Muscle layer of duodenum (tissue), 2 donors: ENCODE measurements at regions not wholly inside any gene's neighbourhood (a gene's known extent, or its start where the extent isn't known, plus 50 kb on each side); places are given as distances from the start of the nearest gene placed in this dataset.

Experiments used
- H3K27ac ChIP-seq: one replicate; pipeline ENCODE4 v1.7.0; 2013; ENCODE audit warnings: mild to moderate bottlenecking, low read length
- H3K27me3 ChIP-seq: one replicate; pipeline ENCODE4 v1.7.0; 2013; ENCODE audit warnings: low read depth, mild to moderate bottlenecking, control low read depth, low read length
- H3K36me3 ChIP-seq, 2 donors: one replicate each; pipeline ENCODE4 v1.7.0; 2013; ENCODE audit warnings: low read length in 2 of 2, control low read depth in 1 of 2, mild to moderate bottlenecking in 1 of 2; ENCODE audit not compliant: insufficient read depth in 2 of 2, control insufficient read depth in 1 of 2
- H3K4me1 ChIP-seq, 2 donors: one replicate each; pipeline ENCODE4 v1.7.0; 2013; ENCODE audit warnings: low read length in 2 of 2, mild to moderate bottlenecking in 2 of 2, control low read depth in 1 of 2, moderate library complexity in 1 of 2; ENCODE audit not compliant: insufficient read depth in 2 of 2, control insufficient read depth in 1 of 2
- H3K4me3 ChIP-seq, 2 donors: one replicate each; pipeline ENCODE4 v1.7.0; 2013; ENCODE audit warnings: low read length in 2 of 2, low read depth in 1 of 2, mild to moderate bottlenecking in 1 of 2
- H3K9me3 ChIP-seq, 2 donors: one replicate each; pipeline ENCODE4 v1.7.0; 2013; ENCODE audit warnings: low read length in 2 of 2, control low read depth in 1 of 2, mild to moderate bottlenecking in 1 of 2; ENCODE audit not compliant: control insufficient read depth in 1 of 2
- donor health status: healthy.

- no peaks in the 10 kb centered on the region for H3K27me3 ChIP-seq
Measured at GRCh38 chr9:28413471-28413870, 840.2 kb upstream of the C9orf72 start.

GRCh38 chr9:28423255-28423654 is 850.0 kb upstream of the C9orf72 start:
- Histone ChIP-seq H3K36me3 (no peaks in the 10 kb centered on the region), H3K27me3 (no peaks in the 10 kb centered on the region), H3K9me3 (no peaks in the 10 kb centered on the region), H3K27ac (no peak overlapping the region), H3K4me1 (no peaks in the 10 kb centered on the region), H3K4me3 (no peak overlapping the region)

More at GRCh38 chr9:28413471-28413870, 840.2 kb upstream of the C9orf72 start:
- Histone ChIP-seq H3K36me3 (no peaks in the 10 kb centered on the region), H3K27ac (no peak overlapping the region), H3K9me3 (no peaks in the 10 kb centered on the region), H3K4me3 (no peak overlapping the region), H3K4me1 (no peaks in the 10 kb centered on the region)

- H3K4me3 ChIP-seq = no peak overlapping the region
- H3K9me3 ChIP-seq = no peaks in the 10 kb centered on the region
- H3K4me1 ChIP-seq = no peaks in the 10 kb centered on the region
- no peaks in the 10 kb centered on the region for H3K27me3 ChIP-seq
- no peaks in the 10 kb centered on the region for H3K36me3 ChIP-seq
- H3K27ac ChIP-seq = no peak overlapping the region
Measured at GRCh38 chr9:28435456-28435855, 862.2 kb upstream of the C9orf72 start.

DNA sequence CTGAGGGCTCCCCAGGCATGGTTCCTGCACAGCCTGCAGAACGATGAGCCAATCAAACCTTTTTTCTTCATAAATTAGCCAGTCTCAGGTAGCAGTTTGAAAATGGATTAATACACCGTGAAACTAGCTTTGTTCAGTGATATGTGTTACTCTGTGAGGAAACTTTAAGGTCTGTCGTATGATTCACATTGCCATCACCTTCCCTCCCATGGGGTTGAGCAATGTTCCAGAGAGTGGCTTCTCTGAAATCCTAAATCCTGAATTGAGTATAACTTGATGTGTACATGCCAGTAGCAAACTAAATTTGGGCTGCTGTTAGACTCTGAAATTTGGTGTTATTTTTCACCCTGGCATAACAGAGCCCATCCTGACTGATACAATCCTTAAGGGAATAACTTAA is 866.4 kb upstream of the C9orf72 start:
- Histone ChIP-seq H3K4me1 (no peaks in the 10 kb centered on the region), H3K36me3 (no peaks in the 10 kb centered on the region), H3K9me3 (peaks cover 0 to 10% of the 10 kb centered on the region in 2 donors), H3K4me3 (no peak overlapping the region), H3K27ac (no peak overlapping the region), H3K27me3 (no peaks in the 10 kb centered on the region)

DNA sequence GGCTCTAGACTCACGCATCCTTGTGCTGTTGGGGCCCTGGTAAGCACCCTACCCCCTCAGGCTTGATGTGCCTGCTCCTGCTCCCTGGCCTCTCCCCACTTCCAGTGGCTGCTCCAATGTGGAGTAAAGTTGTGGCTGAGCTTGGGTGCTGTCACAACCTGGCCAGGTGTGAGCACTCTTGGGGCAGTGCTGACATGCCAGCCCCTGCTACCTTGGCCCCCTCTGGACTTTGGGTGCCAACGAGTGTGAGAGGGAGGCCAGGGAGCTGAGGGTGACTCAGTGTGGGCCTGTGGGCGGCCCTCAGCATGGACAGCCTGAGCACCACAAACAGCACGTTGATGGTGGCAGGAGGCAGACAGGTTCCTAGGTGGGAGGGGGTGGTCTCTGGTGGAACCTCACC is 870.2 kb upstream of the C9orf72 start:
- H3K4me1 ChIP-seq = no peaks in the 10 kb centered on the region
- no peak overlapping the region for H3K27ac ChIP-seq
- no peak overlapping the region for H3K4me3 ChIP-seq
- no peaks in the 10 kb centered on the region for H3K36me3 ChIP-seq
- H3K9me3 ChIP-seq = peaks cover 0 to 10% of the 10 kb centered on the region in 2 donors
- H3K27me3 ChIP-seq = no peaks in the 10 kb centered on the region

DNA sequence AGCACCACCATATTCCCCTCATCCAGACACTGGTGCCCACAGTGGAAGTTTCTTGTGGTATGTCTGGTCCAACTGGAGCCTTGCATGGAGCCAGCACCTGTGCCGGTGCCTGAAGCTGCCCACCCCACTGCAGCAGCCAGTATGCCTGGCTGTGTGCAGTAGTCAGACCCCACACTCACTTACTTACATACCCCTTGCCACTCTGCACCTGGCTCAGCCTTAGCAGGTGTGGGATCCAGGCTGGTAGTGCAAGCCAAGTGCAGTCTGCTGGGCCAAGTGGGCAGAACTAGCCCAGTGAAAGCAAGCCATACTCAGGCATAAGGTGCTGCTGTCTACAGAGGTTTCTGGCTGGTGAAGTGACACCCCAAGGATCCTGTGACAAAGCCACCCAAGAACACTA is 871.4 kb upstream of the C9orf72 start:
- Histone ChIP-seq H3K9me3 (peaks cover 0 to 10% of the 10 kb centered on the region in 2 donors), H3K4me1 (no peaks in the 10 kb centered on the region), H3K27ac (no peak overlapping the region), H3K27me3 (no peaks in the 10 kb centered on the region), H3K4me3 (no peak overlapping the region), H3K36me3 (no peaks in the 10 kb centered on the region)

DNA sequence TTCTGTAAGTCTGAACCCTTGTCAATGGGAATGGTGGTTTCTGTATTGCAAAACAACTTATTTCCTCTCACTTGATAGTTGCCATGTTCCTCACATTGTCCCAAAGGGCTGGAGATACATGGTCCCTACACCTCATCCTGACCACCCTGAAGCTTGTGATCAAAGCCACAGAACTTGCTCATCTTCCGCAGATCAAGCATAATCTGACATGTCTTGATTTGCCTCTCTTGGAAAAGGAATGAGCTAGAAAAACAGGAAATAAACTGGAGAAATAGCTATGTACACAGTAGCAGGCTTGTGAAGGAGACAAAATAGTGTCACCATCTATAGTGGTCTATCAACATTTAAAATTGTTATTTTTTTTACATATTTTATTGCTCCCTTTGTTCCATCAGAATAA is 871.9 kb upstream of the C9orf72 start:
- Histone ChIP-seq H3K27ac (no peak overlapping the region), H3K4me1 (no peaks in the 10 kb centered on the region), H3K27me3 (no peaks in the 10 kb centered on the region), H3K36me3 (no peaks in the 10 kb centered on the region), H3K9me3 (peaks cover 0 to 10% of the 10 kb centered on the region in 2 donors), H3K4me3 (no peak overlapping the region)

DNA sequence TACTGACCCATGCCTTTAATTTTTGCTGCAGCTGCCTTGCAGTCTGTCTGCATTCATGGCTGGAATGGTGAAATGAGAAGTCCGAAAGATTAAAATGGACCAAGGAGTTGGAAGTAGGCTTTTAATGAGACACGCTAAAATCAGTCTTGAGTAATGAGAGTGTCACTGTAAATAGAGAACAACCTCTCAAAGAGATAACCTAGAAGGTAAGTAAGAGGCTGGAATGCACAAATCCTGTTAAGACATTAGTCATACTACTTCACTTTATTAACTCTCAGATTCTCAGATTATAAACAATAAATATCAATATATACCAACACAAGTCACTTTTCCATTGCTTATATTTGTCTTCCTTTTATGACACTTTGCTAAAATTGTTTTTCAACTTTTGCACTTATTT is 880.6 kb upstream of the C9orf72 start:
- no peaks in the 10 kb centered on the region for H3K36me3 ChIP-seq
- no peaks in the 10 kb centered on the region for H3K9me3 ChIP-seq
- no peak overlapping the region for H3K27ac ChIP-seq
- no peaks in the 10 kb centered on the region for H3K27me3 ChIP-seq
- H3K4me3 ChIP-seq = no peak overlapping the region
- no peaks in the 10 kb centered on the region for H3K4me1 ChIP-seq

- Histone ChIP-seq H3K36me3 (no peaks in the 10 kb centered on the region), H3K27me3 (no peaks in the 10 kb centered on the region), H3K9me3 (no peaks in the 10 kb centered on the region), H3K4me1 (no peaks in the 10 kb centered on the region), H3K4me3 (no peak overlapping the region), H3K27ac (no peak overlapping the region)
Measured at GRCh38 chr9:28456861-28457260, 883.6 kb upstream of the C9orf72 start.

- Histone ChIP-seq H3K4me1 (no peaks in the 10 kb centered on the region), H3K36me3 (no peaks in the 10 kb centered on the region), H3K4me3 (no peak overlapping the region), H3K27me3 (no peaks in the 10 kb centered on the region), H3K9me3 (peaks cover 0 to 7% of the 10 kb centered on the region in 2 donors), H3K27ac (no peak overlapping the region)
Measured at GRCh38 chr9:28464481-28465216, 891.4 kb upstream of the C9orf72 start.

DNA sequence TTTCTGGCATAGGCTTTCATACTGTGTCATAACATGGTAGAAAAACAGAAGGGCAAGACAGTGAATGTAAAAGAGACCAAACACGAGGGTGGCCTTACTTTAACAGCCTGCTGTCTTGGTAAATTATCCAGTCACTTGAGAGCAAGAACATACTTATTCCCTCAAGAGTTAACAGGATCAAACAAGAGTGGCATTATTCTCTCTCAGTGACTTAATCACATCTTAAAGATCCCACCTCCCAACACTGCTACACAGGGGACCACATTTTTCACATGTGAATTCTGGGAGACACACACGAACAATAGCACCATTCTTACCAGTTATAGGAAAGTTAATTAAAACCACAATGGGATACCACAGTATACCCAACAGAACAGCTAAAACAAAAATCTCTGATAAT is 898.0 kb upstream of the C9orf72 start:
- Histone ChIP-seq H3K36me3 (no peaks in the 10 kb centered on the region), H3K27me3 (no peaks in the 10 kb centered on the region), H3K4me3 (no peak overlapping the region)

GRCh38 chr9:28487561-28487960 is 914.3 kb upstream of the C9orf72 start:
- Histone ChIP-seq H3K27ac (no peak overlapping the region), H3K4me3 (no peak overlapping the region), H3K4me1 (no peaks in the 10 kb centered on the region), H3K36me3 (no peaks in the 10 kb centered on the region), H3K9me3 (no peaks in the 10 kb centered on the region), H3K27me3 (no peaks in the 10 kb centered on the region)

More for the DNA sequence above, 898.0 kb upstream of the C9orf72 start:
- Histone ChIP-seq H3K4me1 (no peaks in the 10 kb centered on the region), H3K9me3 (peaks cover 0 to 3% of the 10 kb centered on the region in 2 donors), H3K27ac (no peak overlapping the region)
